ENCODE measurements at regions not wholly inside any gene's neighbourhood (a gene's known extent, or its start where the extent isn't known, plus 50 kb on each side); places are given as distances from the start of the nearest gene placed in this dataset.

- TF ChIP-seq ZNF384 (IDR thresholded peaks at IDR 0.05) (no peak), HDGF (IDR thresholded peaks at IDR 0.05; ENCODE audit: borderline replicate concordance) (no peak), SP1 (IDR thresholded peaks at IDR 0.05) (no peak), CTBP1 (IDR thresholded peaks at IDR 0.05; ENCODE audit: borderline replicate concordance) (no peak), NFRKB (IDR thresholded peaks at IDR 0.05) (no peak), FOXM1 (IDR thresholded peaks at IDR 0.05; ENCODE audit: borderline replicate concordance) (no peak), FOXK2 (IDR thresholded peaks at IDR 0.05) (no peak), BHLHE40 (IDR thresholded peaks at IDR 0.05; ENCODE audit: borderline replicate concordance) (no peak), ELF4 (IDR thresholded peaks at IDR 0.05) (no peak), PKNOX1 (IDR thresholded peaks at IDR 0.05) (no peak), LEF1 (IDR thresholded peaks at IDR 0.05; ENCODE audit: borderline replicate concordance) (no peak), L3MBTL2 (conservative IDR thresholded peaks at IDR 0.05) (no peak), ARNT (IDR thresholded peaks at IDR 0.05) (no peak), FOXA1 (IDR thresholded peaks at IDR 0.05) (no peak), SUZ12 (IDR thresholded peaks at IDR 0.05) (no peak)
- CTCF ChIA-PET, result interaction anchor here (0.9 kb wide), 1 partner anchor 194 kb away, joined by 3 read pairs; no protein-coding TSS in a partner anchor
- DNase-seq (ENCODE audit: extremely low spot score), result no peak
- POLR2A ChIA-PET, result no interaction called here
These were observed 158.3 kb upstream of the ZFHX3 start for GRCh38 chr16:73206151-73206707.

- ChIA-PET CTCF (interaction anchor here (0.9 kb wide), 1 partner anchor 193 kb away, joined by 3 read pairs; no protein-coding TSS in a partner anchor), POLR2A (no interaction called here)
- TF ChIP-seq FOXA1 (IDR thresholded peaks at IDR 0.05) (0 out of 2 replicates have a peak, but pooled peaks have one; percentile 26), FOXM1 (IDR thresholded peaks at IDR 0.05; ENCODE audit: borderline replicate concordance) (no peak), PKNOX1 (IDR thresholded peaks at IDR 0.05) (peak; percentile 91), SUZ12 (IDR thresholded peaks at IDR 0.05) (no peak), LEF1 (IDR thresholded peaks at IDR 0.05; ENCODE audit: borderline replicate concordance) (peak; percentile 36; the same call in 1 of the 2 replicates), CTBP1 (IDR thresholded peaks at IDR 0.05; ENCODE audit: borderline replicate concordance) (peak; percentile 59; the same call in 1 of the 2 replicates)
- no peak for DNase-seq (ENCODE audit: extremely low spot score)
These were observed 157.4 kb upstream of the ZFHX3 start for GRCh38 chr16:73205153-73205886.

GRCh38 chr16:73204359-73205152, 156.6 kb upstream of the ZFHX3 start:
- ChIA-PET POLR2A (no interaction called here), CTCF (interaction anchor here (0.6 kb wide), 1 partner anchor 345 kb away, joined by 3 read pairs; no protein-coding TSS in a partner anchor)
- TF ChIP-seq ELF4 (IDR thresholded peaks at IDR 0.05) (no peak), HDGF (IDR thresholded peaks at IDR 0.05; ENCODE audit: borderline replicate concordance) (no peak), SUZ12 (IDR thresholded peaks at IDR 0.05) (no peak), FOXK2 (IDR thresholded peaks at IDR 0.05) (no peak), FOXA1 (IDR thresholded peaks at IDR 0.05) (no peak), L3MBTL2 (conservative IDR thresholded peaks at IDR 0.05) (no peak), TARDBP (IDR thresholded peaks at IDR 0.05) (no peak), LEF1 (IDR thresholded peaks at IDR 0.05; ENCODE audit: borderline replicate concordance) (no peak), BHLHE40 (IDR thresholded peaks at IDR 0.05; ENCODE audit: borderline replicate concordance) (no peak), ARNT (IDR thresholded peaks at IDR 0.05) (no peak), NFRKB (IDR thresholded peaks at IDR 0.05) (no peak), PKNOX1 (IDR thresholded peaks at IDR 0.05) (no peak), CTBP1 (IDR thresholded peaks at IDR 0.05; ENCODE audit: borderline replicate concordance) (no peak), SP1 (IDR thresholded peaks at IDR 0.05) (no peak), FOXM1 (IDR thresholded peaks at IDR 0.05; ENCODE audit: borderline replicate concordance) (no peak), ZNF384 (IDR thresholded peaks at IDR 0.05) (no peak)
- peak; percentile 19 for DNase-seq (ENCODE audit: extremely low spot score)

GRCh38 chr16:73202161-73202729, 154.3 kb upstream of the ZFHX3 start:
- no peak for TF ChIP-seq LEF1 (IDR thresholded peaks at IDR 0.05; ENCODE audit: borderline replicate concordance)
- no peak for TF ChIP-seq PKNOX1 (IDR thresholded peaks at IDR 0.05)
- TF ChIP-seq NFRKB (IDR thresholded peaks at IDR 0.05), result no peak
- no peak for TF ChIP-seq FOXM1 (IDR thresholded peaks at IDR 0.05; ENCODE audit: borderline replicate concordance)
- no peak for TF ChIP-seq SP1 (IDR thresholded peaks at IDR 0.05)
- TF ChIP-seq TARDBP (IDR thresholded peaks at IDR 0.05), result no peak
- TF ChIP-seq BHLHE40 (IDR thresholded peaks at IDR 0.05; ENCODE audit: borderline replicate concordance), result no peak
- no peak for TF ChIP-seq ARNT (IDR thresholded peaks at IDR 0.05)
- no peak for TF ChIP-seq HDGF (IDR thresholded peaks at IDR 0.05; ENCODE audit: borderline replicate concordance)
- no peak for TF ChIP-seq ZNF384 (IDR thresholded peaks at IDR 0.05)
- TF ChIP-seq L3MBTL2 (conservative IDR thresholded peaks at IDR 0.05), result no peak

More at GRCh38 chr16:73202161-73202729, 154.3 kb upstream of the ZFHX3 start:
- ChIA-PET POLR2A (no interaction called here), CTCF (interaction anchor here (1.0 kb wide), 1 partner anchor 832 kb away, joined by 3 read pairs; no protein-coding TSS in a partner anchor)
- DNase-seq (ENCODE audit: extremely low spot score), result no peak

Measured in HEK293T (cell line).